ENCODE measurements at regions not wholly inside any gene's neighbourhood (a gene's known extent, or its start where the extent isn't known, plus 50 kb on each side); places are given as distances from the start of the nearest gene placed in this dataset.

DNA sequence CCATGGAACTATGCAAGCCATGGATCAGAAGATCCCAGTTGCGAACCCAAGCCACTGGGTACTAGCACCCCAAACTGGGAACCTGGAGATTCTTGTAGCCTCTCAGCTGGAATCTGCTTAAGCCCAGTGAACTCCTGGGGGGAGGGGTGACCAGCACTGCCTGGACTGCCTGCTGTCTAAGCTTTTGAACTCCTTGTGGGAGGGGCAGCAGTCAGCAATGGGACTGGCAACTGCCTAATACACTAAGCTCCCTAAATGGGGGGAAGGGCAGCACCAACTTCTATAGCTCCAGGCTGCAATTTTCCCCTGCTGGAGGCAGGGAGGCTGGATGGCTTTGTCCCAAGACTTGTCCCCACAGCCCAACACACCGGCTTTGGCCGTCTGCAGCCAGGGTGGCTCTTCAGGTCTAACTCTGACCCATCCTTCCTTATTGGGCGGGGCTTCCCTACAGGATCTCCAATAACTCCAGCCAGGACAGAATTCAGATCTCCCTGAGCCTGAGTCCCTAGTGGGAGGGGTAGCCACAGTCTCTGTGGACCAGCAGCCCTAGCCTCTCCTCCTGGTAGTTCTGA lies 485.1 kb downstream of the SOX5 start:
- TF ChIP-seq, protein P1, sequence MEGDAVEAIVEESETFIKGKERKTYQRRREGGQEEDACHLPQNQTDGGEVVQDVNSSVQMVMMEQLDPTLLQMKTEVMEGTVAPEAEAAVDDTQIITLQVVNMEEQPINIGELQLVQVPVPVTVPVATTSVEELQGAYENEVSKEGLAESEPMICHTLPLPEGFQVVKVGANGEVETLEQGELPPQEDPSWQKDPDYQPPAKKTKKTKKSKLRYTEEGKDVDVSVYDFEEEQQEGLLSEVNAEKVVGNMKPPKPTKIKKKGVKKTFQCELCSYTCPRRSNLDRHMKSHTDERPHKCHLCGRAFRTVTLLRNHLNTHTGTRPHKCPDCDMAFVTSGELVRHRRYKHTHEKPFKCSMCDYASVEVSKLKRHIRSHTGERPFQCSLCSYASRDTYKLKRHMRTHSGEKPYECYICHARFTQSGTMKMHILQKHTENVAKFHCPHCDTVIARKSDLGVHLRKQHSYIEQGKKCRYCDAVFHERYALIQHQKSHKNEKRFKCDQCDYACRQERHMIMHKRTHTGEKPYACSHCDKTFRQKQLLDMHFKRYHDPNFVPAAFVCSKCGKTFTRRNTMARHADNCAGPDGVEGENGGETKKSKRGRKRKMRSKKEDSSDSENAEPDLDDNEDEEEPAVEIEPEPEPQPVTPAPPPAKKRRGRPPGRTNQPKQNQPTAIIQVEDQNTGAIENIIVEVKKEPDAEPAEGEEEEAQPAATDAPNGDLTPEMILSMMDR (conservative IDR thresholded peaks at IDR 0.05; ENCODE audit: low read length): no peak
- no peak for TF ChIP-seq EZH2phosphoT487 (IDR thresholded peaks at IDR 0.05; ENCODE audit: borderline replicate concordance, low read depth, low read length)
